ENCODE measurements at regions not wholly inside any gene's neighbourhood (a gene's known extent, or its start where the extent isn't known, plus 50 kb on each side); places are given as distances from the start of the nearest gene placed in this dataset.

- DNase-seq: no peak
These were observed 178.9 kb upstream of the IVNS1ABP start for GRCh38 chr1:185495898-185496297.

- DNase-seq: no peak
These were observed 178.0 kb upstream of the IVNS1ABP start for GRCh38 chr1:185495007-185495406.

GRCh38 chr1:185492089-185492825 lies 175.2 kb upstream of the IVNS1ABP start:
- no peak for DNase-seq

- no peak for DNase-seq
These were observed 174.6 kb upstream of the IVNS1ABP start for GRCh38 chr1:185491604-185492003.

- no peak for DNase-seq
These were observed 173.9 kb upstream of the IVNS1ABP start for GRCh38 chr1:185490924-185491323.

GRCh38 chr1:185489406-185489805 lies 172.4 kb upstream of the IVNS1ABP start:
- DNase-seq: no peak

GRCh38 chr1:185488808-185489207 lies 171.8 kb upstream of the IVNS1ABP start:
- DNase-seq: no peak

GRCh38 chr1:185487936-185488335 lies 170.9 kb upstream of the IVNS1ABP start:
- DNase-seq: no peak

- DNase-seq: peak; percentile 6
These were observed 170.0 kb upstream of the IVNS1ABP start for GRCh38 chr1:185487026-185487425.

GRCh38 chr1:185486346-185486745 lies 169.3 kb upstream of the IVNS1ABP start:
- no peak for DNase-seq

- no peak for DNase-seq
These were observed 166.8 kb upstream of the IVNS1ABP start for GRCh38 chr1:185483664-185484450.

GRCh38 chr1:185483217-185483616 lies 166.2 kb upstream of the IVNS1ABP start:
- no peak for DNase-seq

GRCh38 chr1:185480545-185480944 lies 163.5 kb upstream of the IVNS1ABP start:
- no peak for DNase-seq

GRCh38 chr1:185479796-185480195 lies 162.8 kb upstream of the IVNS1ABP start:
- no peak for DNase-seq

GRCh38 chr1:185478877-185479276 lies 161.8 kb upstream of the IVNS1ABP start:
- DNase-seq: no peak

- DNase-seq: no peak
These were observed 160.9 kb upstream of the IVNS1ABP start for GRCh38 chr1:185477638-185478580.

GRCh38 chr1:185474440-185475149 lies 157.6 kb upstream of the IVNS1ABP start:
- no peak for DNase-seq

- DNase-seq: no peak
These were observed 156.1 kb upstream of the IVNS1ABP start for GRCh38 chr1:185473186-185473585.

GRCh38 chr1:185468626-185469025 lies 151.6 kb upstream of the IVNS1ABP start:
- DNase-seq: no peak

GRCh38 chr1:185467122-185467521 lies 150.1 kb upstream of the IVNS1ABP start:
- DNase-seq: no peak

- no peak for DNase-seq
These were observed 147.7 kb upstream of the IVNS1ABP start for GRCh38 chr1:185464777-185465176.

- DNase-seq: no peak
These were observed 146.4 kb upstream of the IVNS1ABP start for GRCh38 chr1:185463433-185463832.

- DNase-seq: no peak
These were observed 146.0 kb upstream of the IVNS1ABP start for GRCh38 chr1:185463011-185463410.

Measured in RPMI8226 (cell line).